Neuronal stem cell (in vitro differentiated cells): ENCODE measurements at regions not wholly inside any gene's neighbourhood (a gene's known extent, or its start where the extent isn't known, plus 50 kb on each side); places are given as distances from the start of the nearest gene placed in this dataset.

Source experiments
- DNase-seq: peaks from one replicate; pipeline ENCODE4 v3.0.0-alpha.2; 2013; ENCODE audit warnings: low spot score
- H2AFZ ChIP-seq: one replicate; pipeline ENCODE4 v1.6.1; 2013; ENCODE audit warnings: mild to moderate bottlenecking, low read length, inconsistent platforms
- H2AK5ac ChIP-seq: 2 replicates; pipeline ENCODE4 v1.6.1; 2013; ENCODE audit warnings: low read depth, mild to moderate bottlenecking, inconsistent platforms, low read length, moderate library complexity, mixed read lengths
- H2BK120ac ChIP-seq: 2 replicates; pipeline ENCODE4 v1.6.1; 2013; ENCODE audit warnings: low read depth, mild to moderate bottlenecking, inconsistent platforms, low read length, moderate library complexity, mixed read lengths
- H2BK12ac ChIP-seq: one replicate; pipeline ENCODE4 v1.6.1; 2013; ENCODE audit warnings: low read length, inconsistent platforms
- H2BK15ac ChIP-seq: 2 replicates; pipeline ENCODE4 v1.6.1; 2013; ENCODE audit warnings: mild to moderate bottlenecking, low read length, inconsistent platforms, mixed read lengths
- H2BK5ac ChIP-seq: one replicate; pipeline ENCODE4 v1.6.1; 2013; ENCODE audit warnings: inconsistent platforms, mild to moderate bottlenecking, low read length, moderate library complexity
- H3K14ac ChIP-seq: one replicate; pipeline ENCODE4 v1.6.1; 2013; ENCODE audit warnings: low read length, inconsistent platforms
- H3K18ac ChIP-seq: 2 replicates; pipeline ENCODE4 v1.6.1; 2013; ENCODE audit warnings: low read length, inconsistent platforms
- H3K23ac ChIP-seq: 2 replicates; pipeline ENCODE4 v1.6.1; 2013; ENCODE audit warnings: low read depth, mild to moderate bottlenecking, mixed read lengths, low read length, inconsistent platforms; ENCODE audit not compliant: poor library complexity
- H3K27ac ChIP-seq: replicated peaks from 3 replicates; pipeline ENCODE4 v1.5.1; 2013; ENCODE audit warnings: low read length, inconsistent platforms
- H3K27me3 ChIP-seq, 3 experiments: 2 replicates each; pipeline ENCODE4 v1.6.1; 2013; ENCODE audit warnings: low read length in 3 of 3, mild to moderate bottlenecking in 2 of 3, inconsistent platforms in 1 of 3, low read depth in 1 of 3, mixed read lengths in 1 of 3, moderate library complexity in 1 of 3; ENCODE audit not compliant: control insufficient read depth in 3 of 3, insufficient read depth in 3 of 3
- H3K36me3 ChIP-seq, 2 donors: replicated peaks in 1 of 2; 2 replicates each; pipeline ENCODE4 v1.6.1; 2013; ENCODE audit warnings: low read length in 2 of 2; ENCODE audit not compliant: control insufficient read depth in 2 of 2, insufficient read depth in 2 of 2
- H3K4ac ChIP-seq: 2 replicates; pipeline ENCODE4 v1.6.1; 2013; ENCODE audit warnings: inconsistent platforms, mild to moderate bottlenecking, low read length, moderate library complexity
- H3K4me1 ChIP-seq, 2 donors: 1 replicate in 1 of 2; 2 replicates in 1 of 2; pipeline ENCODE4 v1.6.1; 2013; ENCODE audit warnings: low read length in 2 of 2, low read depth in 1 of 2; ENCODE audit not compliant: control insufficient read depth in 2 of 2, insufficient read depth in 1 of 2
- H3K4me2 ChIP-seq: one replicate; pipeline ENCODE4 v1.6.1; 2013; ENCODE audit warnings: mild to moderate bottlenecking, low read length, inconsistent platforms; ENCODE audit not compliant: insufficient read depth, poor library complexity, severe bottlenecking
- H3K4me3 ChIP-seq, 2 donors: 2 replicates each; pipeline ENCODE4 v1.5.1; 2013; ENCODE audit warnings: low read length in 2 of 2, mild to moderate bottlenecking in 2 of 2, inconsistent platforms in 1 of 2, moderate library complexity in 1 of 2
- H3K79me1 ChIP-seq: one replicate; pipeline ENCODE4 v1.6.1; 2013; ENCODE audit warnings: low read depth, mild to moderate bottlenecking, inconsistent platforms, low read length, moderate library complexity
- H3K9ac ChIP-seq: one replicate; pipeline ENCODE4 v1.6.1; 2013; ENCODE audit warnings: mild to moderate bottlenecking, low read depth, low read length, inconsistent platforms; ENCODE audit not compliant: poor library complexity
- H3K9me3 ChIP-seq, 2 donors: replicated peaks in 1 of 2; 2 replicates each; pipeline versions ENCODE3 to v1.6.1; 2013; ENCODE audit warnings: low read length in 2 of 2, mild to moderate bottlenecking in 2 of 2, inconsistent platforms in 1 of 2, low read depth in 1 of 2, mixed read lengths in 1 of 2, moderate library complexity in 1 of 2; ENCODE audit not compliant: control insufficient read depth in 2 of 2, insufficient read depth in 1 of 2
- H4K8ac ChIP-seq: one replicate; pipeline ENCODE4 v1.6.1; 2013; ENCODE audit warnings: low read depth, mild to moderate bottlenecking, inconsistent platforms, low read length, moderate library complexity
- H4K91ac ChIP-seq: one replicate; pipeline ENCODE4 v1.6.1; 2013; ENCODE audit warnings: low read length, low read depth, mild to moderate bottlenecking, inconsistent platforms; ENCODE audit not compliant: poor library complexity
- WGBS, 2 donors: extraction: QIAGEN DNeasy Blood & Tissue Kit; methylation state at CpG; one replicate each; pipeline ENCODE4 v1.1.7; 2013; ENCODE audit warnings: missing lambda C conversion rate in 2 of 2, mixed read lengths in 1 of 2; ENCODE audit not compliant: insufficient read length in 2 of 2, insufficient replicate concordance in 1 of 2; ENCODE audit errors: extremely low coverage in 2 of 2; 5-methylcytosine and 5-hydroxymethylcytosine counted together

DNA sequence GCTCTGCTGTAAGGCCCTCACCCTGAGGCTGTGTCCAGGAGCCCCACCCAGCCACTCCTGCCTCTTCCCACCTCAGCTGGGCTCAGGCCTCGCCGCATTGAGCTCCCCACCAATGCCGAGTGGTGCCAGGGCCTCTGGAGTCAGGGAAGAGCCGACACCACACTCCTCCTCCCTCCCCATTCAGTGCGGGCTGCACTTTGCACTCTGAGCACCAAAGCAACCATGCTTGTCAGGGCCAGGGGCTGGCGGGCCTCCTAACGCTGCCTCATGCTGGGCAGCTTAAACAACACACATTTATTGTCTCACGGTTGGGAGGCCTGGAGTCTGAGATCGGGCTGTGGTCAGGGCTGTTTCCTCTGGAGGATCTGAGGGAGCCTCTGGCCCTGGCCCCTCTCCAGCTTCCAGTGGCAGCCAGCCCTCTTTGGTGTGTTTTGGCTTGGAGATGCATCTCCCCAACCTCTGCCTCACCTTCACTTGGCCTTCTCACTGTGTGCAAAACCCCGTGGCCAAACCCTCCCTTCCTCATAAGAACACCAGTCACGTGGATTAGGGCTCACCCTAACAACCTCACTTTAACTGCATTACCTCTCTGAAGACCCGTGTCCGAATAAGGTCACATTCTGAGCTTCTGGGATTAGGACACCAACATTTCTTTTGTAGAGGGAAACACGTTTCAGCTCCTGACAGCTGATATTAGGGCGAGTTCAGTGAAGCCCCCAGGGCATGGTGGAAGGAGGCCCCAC is 157.8 kb downstream of the MED10 start:
- H3K79me1 ChIP-seq, result no peaks in the 10 kb centered on the region
- H3K4me2 ChIP-seq, result no peak overlapping the region
- H3K9ac ChIP-seq, result peak overlapping the region; percentile 22
- no peak overlapping the region for H3K4ac ChIP-seq
- no peaks in the 10 kb centered on the region for H3K27me3 ChIP-seq
- no CpG with 5 or more reads among the region's 15 CpGs for WGBS, 2 donors
- no peaks in the 10 kb centered on the region for H3K36me3 ChIP-seq
- H3K9me3 ChIP-seq, result peaks cover 0 to 2% of the 10 kb centered on the region in 2 donors
- H2AFZ ChIP-seq, result no peak overlapping the region
- peak overlapping the region; percentile 38 for H4K91ac ChIP-seq
- no peak overlapping the region for H4K8ac ChIP-seq
- peak overlapping the region; percentile 84 for H3K18ac ChIP-seq
- no peak overlapping the region for H3K27ac ChIP-seq
- no peak overlapping the region for H2BK12ac ChIP-seq
- no peak overlapping the region for H2AK5ac ChIP-seq
- no peak for DNase-seq
- peaks cover 0 to 7% of the 10 kb centered on the region in 2 donors for H3K4me1 ChIP-seq
- H3K14ac ChIP-seq, result no peak overlapping the region
- no peak overlapping the region for H2BK15ac ChIP-seq
- H3K4me3 ChIP-seq, result no peak overlapping the region
- peak overlapping the region; percentile 5 for H3K23ac ChIP-seq
- no peak overlapping the region for H2BK5ac ChIP-seq
- H2BK120ac ChIP-seq, result no peak overlapping the region

DNA sequence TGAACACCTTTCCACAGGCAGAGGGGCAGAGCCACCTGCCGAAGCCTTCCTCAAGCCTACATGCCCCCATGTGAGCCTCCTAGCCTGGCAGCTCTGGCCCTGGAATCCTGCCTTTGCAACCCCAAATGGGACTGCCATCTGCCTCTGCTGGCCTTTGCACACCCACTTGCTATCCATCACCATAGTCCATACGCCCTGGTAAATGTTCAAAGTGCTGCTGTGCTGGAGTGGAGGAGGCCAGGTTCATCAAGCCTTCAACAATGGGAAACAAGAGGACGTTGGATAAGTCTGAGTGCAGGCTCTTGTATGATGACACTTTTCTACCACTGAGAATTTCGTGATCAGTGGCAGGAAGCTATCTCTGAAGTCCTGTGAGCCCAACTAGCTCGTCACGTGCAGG is 159.8 kb downstream of the MED10 start:
- Histone ChIP-seq H3K4me2 (no peak overlapping the region), H2AK5ac (peak overlapping the region; percentile 16), H3K27me3 (no peaks in the 10 kb centered on the region), H2BK12ac (no peak overlapping the region), H2BK15ac (no peak overlapping the region), H3K23ac (no peak overlapping the region), H4K91ac (no peak overlapping the region), H3K4ac (no peak overlapping the region), H3K27ac (no peak overlapping the region), H2BK120ac (no peak overlapping the region), H3K14ac (no peak overlapping the region), H4K8ac (no peak overlapping the region), H3K79me1 (no peaks in the 10 kb centered on the region), H2AFZ (no peak overlapping the region), H3K36me3 (no peaks in the 10 kb centered on the region), H3K9ac (no peak overlapping the region), H3K18ac (no peak overlapping the region), H3K9me3 (peaks cover 0 to 2% of the 10 kb centered on the region in 2 donors), H2BK5ac (no peak overlapping the region), H3K4me1 (peaks cover 0 to 7% of the 10 kb centered on the region in 2 donors), H3K4me3 (no peak overlapping the region)
- DNase-seq, result no peak
- no CpG with 5 or more reads among the region's 6 CpGs for WGBS, 2 donors

GRCh38 chr5:6218116-6218515 is 160.2 kb downstream of the MED10 start:
- Histone ChIP-seq H2BK15ac (peak overlapping the region; percentile 22), H3K9me3 (peaks cover 0 to 2% of the 10 kb centered on the region in 2 donors), H2AFZ (no peak overlapping the region), H2BK120ac (no peak overlapping the region), H3K18ac (no peak overlapping the region), H2AK5ac (peak overlapping the region; percentile 35), H3K36me3 (no peaks in the 10 kb centered on the region), H3K27ac (no peak overlapping the region), H4K91ac (no peak overlapping the region), H3K23ac (no peak overlapping the region), H3K4me2 (no peak overlapping the region), H2BK12ac (no peak overlapping the region), H3K27me3 (no peaks in the 10 kb centered on the region), H3K4ac (no peak overlapping the region), H3K4me3 (no peak overlapping the region), H3K79me1 (no peaks in the 10 kb centered on the region), H3K14ac (no peak overlapping the region), H4K8ac (no peak overlapping the region), H3K4me1 (peaks cover 0 to 7% of the 10 kb centered on the region in 2 donors), H2BK5ac (no peak overlapping the region), H3K9ac (no peak overlapping the region)
- WGBS, 2 donors, result no CpG with 5 or more reads among the region's 7 CpGs
- no peak for DNase-seq

DNA sequence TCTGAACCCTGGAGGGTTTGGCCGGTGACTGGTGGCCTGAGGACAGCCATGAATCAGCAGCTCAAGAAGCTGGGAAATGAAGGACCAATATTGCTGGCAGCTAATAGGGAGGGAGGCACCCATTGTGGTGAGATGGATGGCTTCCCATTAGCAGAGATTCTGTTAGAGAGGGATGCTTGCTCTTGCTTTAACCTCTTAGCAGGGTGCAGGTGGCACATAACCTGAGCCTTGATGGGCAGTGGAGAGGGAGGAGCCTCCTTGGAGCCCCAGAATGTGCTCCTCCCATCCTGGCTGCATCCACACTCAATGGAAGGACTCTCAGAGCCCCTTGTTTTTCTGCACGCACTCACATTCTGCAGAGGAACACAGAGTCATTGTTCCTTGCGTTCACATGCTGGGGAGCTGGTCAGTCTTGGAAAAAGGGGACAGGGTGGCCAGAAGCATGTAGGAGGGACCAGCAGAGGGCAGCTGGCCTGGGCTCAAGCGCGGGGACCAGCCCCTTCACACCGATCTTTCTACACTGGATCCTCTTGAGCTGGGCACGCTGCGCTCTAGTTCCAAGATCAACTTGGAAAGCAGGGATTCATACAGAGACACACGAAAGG is 161.8 kb downstream of the MED10 start:
- Histone ChIP-seq H3K4me3 (no peak overlapping the region), H3K9ac (no peak overlapping the region), H4K8ac (no peak overlapping the region), H2BK5ac (no peak overlapping the region), H3K4me2 (no peak overlapping the region), H3K27ac (no peak overlapping the region), H3K79me1 (no peaks in the 10 kb centered on the region), H3K23ac (no peak overlapping the region), H3K18ac (no peak overlapping the region), H3K36me3 (no peaks in the 10 kb centered on the region), H3K27me3 (no peaks in the 10 kb centered on the region), H2AFZ (no peak overlapping the region), H2BK12ac (no peak overlapping the region), H3K14ac (no peak overlapping the region), H2AK5ac (no peak overlapping the region), H3K4me1 (peaks cover 0 to 7% of the 10 kb centered on the region in 2 donors), H2BK15ac (no peak overlapping the region), H2BK120ac (no peak overlapping the region), H3K9me3 (no peaks in the 10 kb centered on the region), H3K4ac (no peak overlapping the region), H4K91ac (no peak overlapping the region)
- DNase-seq, result no peak
- whole genome bisulfite sequencing, 2 donors, result no CpG with 5 or more reads among the region's 9 CpGs
